WERI-Rb-1 (cell line): ENCODE measurements at regions not wholly inside any gene's neighbourhood (a gene's known extent, or its start where the extent isn't known, plus 50 kb on each side); places are given as distances from the start of the nearest gene placed in this dataset.

ENCODE experiments used
- DNase-seq: peaks from one replicate; pipeline ENCODE4 v3.0.0-alpha.2; 2020
- H3K27ac ChIP-seq: fragments of 250-450 bp; sonication (Bioruptor Pico); 2 replicates; pipeline ENCODE4 v1.5.1; 2020; ENCODE audit warnings: mild to moderate bottlenecking, moderate library complexity
- H3K27me3 ChIP-seq: fragments of 250-450 bp; sonication (Bioruptor Pico); 2 replicates; pipeline ENCODE4 v1.5.1; 2021; ENCODE audit warnings: mild to moderate bottlenecking, low read depth, moderate library complexity; ENCODE audit not compliant: insufficient read depth, severe bottlenecking
- H3K36me3 ChIP-seq: fragments of 250-450 bp; sonication (Bioruptor Pico); 2 replicates; pipeline ENCODE4 v1.5.1; 2020; ENCODE audit warnings: mild to moderate bottlenecking, moderate library complexity
- H3K4me3 ChIP-seq: 2 replicates; pipeline ENCODE4 v1.5.1; 2011; ENCODE audit warnings: low read depth, mild to moderate bottlenecking, control low read depth, low read length
- H3K9me3 ChIP-seq: fragments of 250-450 bp; sonication (Bioruptor Pico); 2 replicates; pipeline ENCODE4 v1.5.1; 2021; ENCODE audit warnings: mild to moderate bottlenecking, moderate library complexity; ENCODE audit not compliant: severe bottlenecking
- TF ChIP-seq, protein P1 (sequence below): IDR thresholded peaks from 2 replicates; pipeline ENCODE4 v1.5.1; 2011; ENCODE audit warnings: low read depth, mild to moderate bottlenecking, control low read depth, inconsistent platforms, low read length

DNA sequence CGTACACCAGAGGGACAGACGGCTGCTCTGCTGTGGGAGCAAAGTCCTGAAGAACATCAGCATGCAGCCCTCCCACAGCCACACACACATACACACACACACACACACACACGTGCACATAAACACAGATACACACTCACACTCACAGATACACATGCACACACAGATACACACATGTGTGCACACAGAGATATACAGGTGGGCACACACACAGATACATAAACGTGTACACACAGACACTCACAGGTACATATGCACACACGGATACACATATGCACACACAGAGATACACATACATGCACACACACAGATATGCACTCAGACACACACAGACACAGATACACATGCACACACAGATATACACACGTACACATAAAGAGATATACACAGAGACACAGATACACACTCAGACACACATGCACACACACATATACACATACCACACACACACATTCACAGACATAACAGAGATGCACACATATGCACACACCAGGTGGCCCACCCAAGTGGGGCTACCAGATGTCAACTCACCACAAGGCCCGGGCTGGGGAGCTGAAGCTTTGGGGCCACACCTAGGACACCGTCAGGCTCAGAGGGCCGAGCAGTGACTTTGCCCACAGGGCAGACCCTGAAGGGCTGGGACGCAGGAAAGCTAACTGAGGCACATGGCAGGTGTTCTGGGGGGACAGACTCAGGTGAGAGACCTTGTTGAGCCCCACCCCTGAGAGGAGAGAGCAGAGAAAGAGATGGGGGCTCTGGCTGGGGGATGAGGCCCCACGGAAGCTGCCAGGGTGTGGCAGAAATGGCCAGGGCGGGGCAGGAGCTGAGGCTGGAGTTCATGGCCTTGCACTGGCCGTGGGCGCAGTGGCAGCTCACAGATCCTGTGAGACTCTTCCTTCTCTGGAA, 148.6 kb upstream of the PPP1R26 start:
- TF ChIP-seq, protein P1, sequence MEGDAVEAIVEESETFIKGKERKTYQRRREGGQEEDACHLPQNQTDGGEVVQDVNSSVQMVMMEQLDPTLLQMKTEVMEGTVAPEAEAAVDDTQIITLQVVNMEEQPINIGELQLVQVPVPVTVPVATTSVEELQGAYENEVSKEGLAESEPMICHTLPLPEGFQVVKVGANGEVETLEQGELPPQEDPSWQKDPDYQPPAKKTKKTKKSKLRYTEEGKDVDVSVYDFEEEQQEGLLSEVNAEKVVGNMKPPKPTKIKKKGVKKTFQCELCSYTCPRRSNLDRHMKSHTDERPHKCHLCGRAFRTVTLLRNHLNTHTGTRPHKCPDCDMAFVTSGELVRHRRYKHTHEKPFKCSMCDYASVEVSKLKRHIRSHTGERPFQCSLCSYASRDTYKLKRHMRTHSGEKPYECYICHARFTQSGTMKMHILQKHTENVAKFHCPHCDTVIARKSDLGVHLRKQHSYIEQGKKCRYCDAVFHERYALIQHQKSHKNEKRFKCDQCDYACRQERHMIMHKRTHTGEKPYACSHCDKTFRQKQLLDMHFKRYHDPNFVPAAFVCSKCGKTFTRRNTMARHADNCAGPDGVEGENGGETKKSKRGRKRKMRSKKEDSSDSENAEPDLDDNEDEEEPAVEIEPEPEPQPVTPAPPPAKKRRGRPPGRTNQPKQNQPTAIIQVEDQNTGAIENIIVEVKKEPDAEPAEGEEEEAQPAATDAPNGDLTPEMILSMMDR, result no peak
- H3K9me3 ChIP-seq, result no peaks in the 10 kb centered on the region
- H3K27ac ChIP-seq, result no peak overlapping the region; the same call in 1 of the 2 replicates
- no peak for DNase-seq
- no peak overlapping the region for H3K4me3 ChIP-seq
- H3K27me3 ChIP-seq, result no peaks in the 10 kb centered on the region
- no peaks in the 10 kb centered on the region for H3K36me3 ChIP-seq

GRCh38 chr9:135332516-135332915, 147.1 kb upstream of the PPP1R26 start:
- Histone ChIP-seq H3K9me3 (no peaks in the 10 kb centered on the region), H3K4me3 (no peak overlapping the region), H3K36me3 (no peaks in the 10 kb centered on the region), H3K27ac (no peak overlapping the region), H3K27me3 (no peaks in the 10 kb centered on the region)
- TF ChIP-seq, protein P1, result no peak
- DNase-seq, result no peak

GRCh38 chr9:135332979-135333748, 146.4 kb upstream of the PPP1R26 start:
- Histone ChIP-seq H3K4me3 (no peak overlapping the region), H3K36me3 (no peaks in the 10 kb centered on the region), H3K27ac (no peak overlapping the region), H3K9me3 (no peaks in the 10 kb centered on the region), H3K27me3 (no peaks in the 10 kb centered on the region)
- DNase-seq, result no peak
- TF ChIP-seq, protein P1, result no peak

DNA sequence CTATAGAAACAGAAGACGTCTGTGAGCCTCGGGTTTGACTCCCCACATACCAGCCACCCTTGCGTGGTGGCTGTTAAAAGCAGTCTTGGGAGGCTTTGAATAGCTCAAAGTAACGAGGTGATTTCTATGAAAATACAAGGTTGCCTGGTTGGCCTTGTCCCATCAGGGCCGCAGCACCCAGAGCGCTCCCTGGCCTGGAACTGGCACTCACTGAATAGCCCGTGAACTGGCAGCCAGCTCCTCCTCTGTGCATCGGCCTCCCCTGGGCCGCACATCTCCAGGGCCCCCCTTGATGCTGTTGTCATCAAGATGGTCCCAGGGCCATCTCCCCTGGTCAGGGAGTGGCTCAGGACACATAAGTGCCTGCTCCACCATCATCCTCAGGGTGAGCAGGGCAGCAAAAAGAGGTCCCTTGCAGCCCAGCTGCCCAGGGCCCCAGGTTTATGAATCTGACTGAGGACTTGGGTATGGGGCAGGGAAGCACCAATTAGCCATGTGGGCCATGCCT, 144.6 kb upstream of the PPP1R26 start:
- H3K4me3 ChIP-seq, result no peak overlapping the region
- no peaks in the 10 kb centered on the region for H3K36me3 ChIP-seq
- no peaks in the 10 kb centered on the region for H3K27me3 ChIP-seq
- TF ChIP-seq, protein P1, result no peak
- DNase-seq, result no peak
- no peaks in the 10 kb centered on the region for H3K9me3 ChIP-seq
- no peak overlapping the region for H3K27ac ChIP-seq

DNA sequence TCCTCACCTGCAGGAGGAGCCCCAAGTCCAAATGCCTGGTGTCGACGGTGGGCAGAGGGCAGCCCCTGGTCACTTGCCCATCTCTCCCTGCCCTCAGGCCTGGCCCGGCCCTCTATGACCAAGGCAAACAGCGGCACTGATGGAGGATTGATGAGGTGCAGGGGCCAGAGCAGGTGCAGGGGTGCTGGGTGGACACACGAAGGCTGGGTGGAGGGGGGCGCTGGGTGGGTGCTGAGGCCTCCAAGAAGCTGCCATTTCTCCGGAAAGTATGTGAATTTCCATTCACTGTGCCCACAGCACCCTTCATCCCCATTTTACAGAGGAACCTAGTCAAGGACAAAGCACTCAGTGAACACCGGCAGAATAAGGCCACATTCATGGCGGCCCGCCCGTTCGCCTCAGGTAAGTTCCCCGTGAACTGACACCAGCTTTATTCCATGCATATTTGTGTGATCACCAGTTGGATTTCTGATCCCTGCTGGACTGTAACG, 143.8 kb upstream of the PPP1R26 start:
- Histone ChIP-seq H3K27ac (no peak overlapping the region), H3K9me3 (no peaks in the 10 kb centered on the region), H3K27me3 (no peaks in the 10 kb centered on the region), H3K4me3 (no peak overlapping the region), H3K36me3 (no peaks in the 10 kb centered on the region)
- TF ChIP-seq, protein P1, result no peak
- no peak for DNase-seq
